ENCODE measurements at regions not wholly inside any gene's neighbourhood (a gene's known extent, or its start where the extent isn't known, plus 50 kb on each side); places are given as distances from the start of the nearest gene placed in this dataset.

DNA sequence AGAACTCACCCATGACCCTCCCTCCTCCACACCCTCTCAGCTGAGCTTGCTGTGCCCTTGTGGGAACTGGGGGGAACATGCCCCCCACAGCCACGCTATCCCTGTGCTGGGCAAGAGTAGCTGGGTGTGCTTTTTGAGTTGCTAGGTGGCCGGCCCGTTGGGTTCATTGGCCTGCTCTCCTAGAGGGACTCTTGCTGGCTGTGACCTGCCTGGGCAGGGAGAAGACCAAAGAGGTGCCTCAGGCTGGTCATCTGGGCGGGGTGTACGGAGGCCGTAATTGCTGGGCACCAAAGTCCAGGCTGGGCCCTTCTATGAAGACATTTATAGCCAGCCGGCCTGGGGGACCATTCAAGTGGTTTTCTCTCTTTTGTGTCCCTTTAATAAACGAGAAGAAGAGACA is 138.3 kb upstream of the ZBTB40 start:
- TF ChIP-seq, protein P1, sequence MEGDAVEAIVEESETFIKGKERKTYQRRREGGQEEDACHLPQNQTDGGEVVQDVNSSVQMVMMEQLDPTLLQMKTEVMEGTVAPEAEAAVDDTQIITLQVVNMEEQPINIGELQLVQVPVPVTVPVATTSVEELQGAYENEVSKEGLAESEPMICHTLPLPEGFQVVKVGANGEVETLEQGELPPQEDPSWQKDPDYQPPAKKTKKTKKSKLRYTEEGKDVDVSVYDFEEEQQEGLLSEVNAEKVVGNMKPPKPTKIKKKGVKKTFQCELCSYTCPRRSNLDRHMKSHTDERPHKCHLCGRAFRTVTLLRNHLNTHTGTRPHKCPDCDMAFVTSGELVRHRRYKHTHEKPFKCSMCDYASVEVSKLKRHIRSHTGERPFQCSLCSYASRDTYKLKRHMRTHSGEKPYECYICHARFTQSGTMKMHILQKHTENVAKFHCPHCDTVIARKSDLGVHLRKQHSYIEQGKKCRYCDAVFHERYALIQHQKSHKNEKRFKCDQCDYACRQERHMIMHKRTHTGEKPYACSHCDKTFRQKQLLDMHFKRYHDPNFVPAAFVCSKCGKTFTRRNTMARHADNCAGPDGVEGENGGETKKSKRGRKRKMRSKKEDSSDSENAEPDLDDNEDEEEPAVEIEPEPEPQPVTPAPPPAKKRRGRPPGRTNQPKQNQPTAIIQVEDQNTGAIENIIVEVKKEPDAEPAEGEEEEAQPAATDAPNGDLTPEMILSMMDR (IDR thresholded peaks at IDR 0.05) = no peak
- TF ChIP-seq POLR2AphosphoS5 (IDR thresholded peaks at IDR 0.05) = no peak
- no peak for TF ChIP-seq POLR2A (IDR thresholded peaks at IDR 0.05)
